NK-92 treated with Interleukin-12 subunit alpha and Interleukin-12 subunit beta, amount 100 ng/mL, for 24 hours (cell line): ENCODE measurements at regions not wholly inside any gene's neighbourhood (a gene's known extent, or its start where the extent isn't known, plus 50 kb on each side); places are given as distances from the start of the nearest gene placed in this dataset.
"Not testable (repeated sequence)": the region's sequence is repeated elsewhere in the genome, so short reads cannot be mapped to it uniquely, and the experiment has no call there.

Experiments used
- DNase-seq: peaks from one replicate; lab custom pipeline; 2025; lab: John Stamatoyannopoulos, UW

- not testable (repeated sequence) for DNase-seq
These were observed 137.8 kb upstream of the LCORL start for GRCh38 chr4:18159117-18159912.

GRCh38 chr4:18155067-18156041 is 133.8 kb upstream of the LCORL start:
- DNase-seq = no peak

GRCh38 chr4:18138076-18138665 is 116.6 kb upstream of the LCORL start:
- DNase-seq = no peak

GRCh38 chr4:18134111-18134510 is 112.6 kb upstream of the LCORL start:
- no peak for DNase-seq

- no peak for DNase-seq
These were observed 108.7 kb upstream of the LCORL start for GRCh38 chr4:18130256-18130655.

GRCh38 chr4:18128241-18128640 is 106.7 kb upstream of the LCORL start:
- DNase-seq = no peak

GRCh38 chr4:18127030-18127429 is 105.5 kb upstream of the LCORL start:
- DNase-seq = no peak

GRCh38 chr4:18113710-18114331 is 92.3 kb upstream of the LCORL start:
- DNase-seq = no peak

GRCh38 chr4:18111081-18111480 is 89.5 kb upstream of the LCORL start:
- DNase-seq = no peak

- no peak for DNase-seq
These were observed 88.5 kb upstream of the LCORL start for GRCh38 chr4:18110099-18110498.

GRCh38 chr4:18109676-18110075 is 88.1 kb upstream of the LCORL start:
- DNase-seq = no peak

GRCh38 chr4:18107848-18108528 is 86.4 kb upstream of the LCORL start:
- DNase-seq = not testable (repeated sequence)

- DNase-seq = no peak
These were observed 85.1 kb upstream of the LCORL start for GRCh38 chr4:18106620-18107019.

- no peak for DNase-seq
These were observed 83.8 kb upstream of the LCORL start for GRCh38 chr4:18105030-18106011.

- no peak for DNase-seq
These were observed 82.5 kb upstream of the LCORL start for GRCh38 chr4:18103876-18104605.

- no peak for DNase-seq
These were observed 79.1 kb upstream of the LCORL start for GRCh38 chr4:18100657-18101056.

GRCh38 chr4:18090447-18090846 is 68.9 kb upstream of the LCORL start:
- DNase-seq = not testable (repeated sequence)

- DNase-seq = no peak
These were observed 60.7 kb upstream of the LCORL start for GRCh38 chr4:18082236-18082635.

GRCh38 chr4:18081708-18082107 is 60.2 kb upstream of the LCORL start:
- no peak for DNase-seq

- no peak for DNase-seq
These were observed 56.3 kb upstream of the LCORL start for GRCh38 chr4:18077808-18078207.
